Lower leg skin (tissue), 4 donors: ENCODE measurements at regions not wholly inside any gene's neighbourhood (a gene's known extent, or its start where the extent isn't known, plus 50 kb on each side); places are given as distances from the start of the nearest gene placed in this dataset.

Experiments used
- DNase-seq, 2 donors: peaks; one replicate each; pipeline ENCODE4 v3.0.0-alpha.2; 2019; ENCODE audit warnings: low spot score in 2 of 2
- H3K4me3 ChIP-seq: fragments of 200-600 bp; sonication (generic); 2 replicates; pipeline ENCODE4 v1.5.1; 2017; ENCODE audit warnings: mild to moderate bottlenecking, low read depth; ENCODE audit not compliant: poor library complexity, severe bottlenecking
- CTCF ChIP-seq, 3 donors: fragments of 450-650 bp; IDR thresholded peaks; one replicate each; pipeline ENCODE4 v1.5.1; 2016; ENCODE audit warnings: antibody characterized with exemption in 3 of 3, mild to moderate bottlenecking in 3 of 3, moderate library complexity in 2 of 3
- POLR2A ChIP-seq, 2 donors: fragments of 450-650 bp; IDR thresholded peaks; one replicate each; pipeline ENCODE4 v1.6.1; 2016 to 2017; ENCODE audit warnings: antibody characterized with exemption in 2 of 2, mild to moderate bottlenecking in 1 of 2, moderate library complexity in 1 of 2
- WGBS, 2 donors: methylation state at CpG; one replicate each; pipeline ENCODE4 v1.1.5; 2018; 5-methylcytosine and 5-hydroxymethylcytosine counted together
- intact Hi-C: fragments of 100-400 bp; cut with DNase I; formaldehyde crosslinking; loops from one replicate; pipeline ENCODE4 v1.15.0; 2023; ENCODE audit warnings: low total_unique reads

- H3K4me3 ChIP-seq = no peak overlapping the region
- no peak for DNase-seq
- intact Hi-C loops = no loop called here
- 73 to 79% methylated on average over 5 of the region's 5 CpGs for WGBS, 2 donors
- TF ChIP-seq POLR2A (IDR thresholded peaks at IDR 0.05) (no peak), CTCF (IDR thresholded peaks at IDR 0.05) (no peak)
These were observed 189.1 kb upstream of the ANKRD55 start for GRCh38 chr5:56422076-56422762.

- no peak overlapping the region for H3K4me3 ChIP-seq
- intact Hi-C loops = no loop called here
- DNase-seq = no peak
- TF ChIP-seq CTCF (IDR thresholded peaks at IDR 0.05) (no peak), POLR2A (IDR thresholded peaks at IDR 0.05) (no peak)
- 83 to 88% methylated on average over 6 of the region's 6 CpGs for WGBS, 2 donors
These were observed 188.3 kb upstream of the ANKRD55 start for GRCh38 chr5:56421246-56422075.

GRCh38 chr5:56420323-56420722, 187.2 kb upstream of the ANKRD55 start:
- TF ChIP-seq POLR2A (IDR thresholded peaks at IDR 0.05) = no peak
- TF ChIP-seq CTCF (IDR thresholded peaks at IDR 0.05) = no peak
- DNase-seq = no peak
- intact Hi-C loops = no loop called here
- H3K4me3 ChIP-seq = no peak overlapping the region

- intact Hi-C loops = no loop called here
These were observed 186.5 kb upstream of the ANKRD55 start for GRCh38 chr5:56419667-56420066.

GRCh38 chr5:56415356-56415765, 182.2 kb upstream of the ANKRD55 start:
- DNase-seq = peak in 1 of 2 donors; percentile 69
- H3K4me3 ChIP-seq = no peak overlapping the region
- WGBS, 2 donors = 68 to 78% methylated on average over 3 of the region's 3 CpGs
- TF ChIP-seq POLR2A (IDR thresholded peaks at IDR 0.05) (no peak), CTCF (IDR thresholded peaks at IDR 0.05) (no peak)
- intact Hi-C loops = no loop called here

More at GRCh38 chr5:56419667-56420066, 186.5 kb upstream of the ANKRD55 start:
- no peak for DNase-seq
- 97 to 99% methylated on average over 2 of the region's 2 CpGs for WGBS, 2 donors
- TF ChIP-seq CTCF (IDR thresholded peaks at IDR 0.05) (no peak), POLR2A (IDR thresholded peaks at IDR 0.05) (no peak)
- H3K4me3 ChIP-seq = no peak overlapping the region
